Prostate gland (tissue), 2 donors: ENCODE measurements at regions not wholly inside any gene's neighbourhood (a gene's known extent, or its start where the extent isn't known, plus 50 kb on each side); places are given as distances from the start of the nearest gene placed in this dataset.

Experiments
- DNase-seq: peaks from one replicate; pipeline ENCODE4 v3.0.0-alpha.2; 2019; ENCODE audit warnings: low spot score
- H3K27ac ChIP-seq, 2 donors: fragments of 200-600 bp; sonication (generic); 2 replicates each; pipeline ENCODE4 v1.5.1; 2017 to 2019
- H3K27me3 ChIP-seq: fragments of 200-600 bp; sonication (generic); replicated peaks from 2 replicates; pipeline ENCODE4 v1.5.1; 2019; ENCODE audit not compliant: insufficient read depth
- H3K36me3 ChIP-seq, 2 donors: fragments of 200-600 bp; sonication (generic); 1 replicate in 1 of 2; 2 replicates in 1 of 2; pipeline versions ENCODE4 v1.5.1 to v1.8.1; 2017 to 2019
- H3K4me1 ChIP-seq: fragments of 200-600 bp; sonication (generic); replicated peaks from 2 replicates; pipeline ENCODE4 v1.5.1; 2019
- H3K4me3 ChIP-seq, 2 donors: fragments of 200-600 bp; sonication (generic); 2 replicates each; pipeline ENCODE4 v1.5.1; 2017 to 2019
- H3K9me3 ChIP-seq: fragments of 200-600 bp; sonication (generic); 2 replicates; pipeline ENCODE4 v1.5.1; 2017
- POLR2A ChIP-seq: fragments of 450-650 bp; IDR thresholded peaks from one replicate; pipeline ENCODE4 v1.6.1; 2016; ENCODE audit warnings: antibody characterized with exemption, mild to moderate bottlenecking
- POLR2AphosphoS5 ChIP-seq: sonication (generic); formaldehyde crosslinking; IDR thresholded peaks from one replicate; pipeline ENCODE4 v1.6.1; 2017; ENCODE audit warnings: antibody characterized with exemption
- WGBS: methylation state at CpG from one replicate; pipeline ENCODE4 v1.1.5; 2018; 5-methylcytosine and 5-hydroxymethylcytosine counted together
- intact Hi-C: fragments of 100-400 bp; cut with DNase I; formaldehyde crosslinking; loops from one replicate; pipeline ENCODE4 v1.14.2; 2022
- TF ChIP-seq, protein P1 (sequence below), 4 experiments: fragments of 200-600 bp in 2 of 4; fragments of 450-650 bp in 2 of 4; sonication (generic) in 2 of 4; IDR thresholded peaks; 1 replicate in 3 of 4; 2 replicates in 1 of 4; pipeline ENCODE4 v1.5.1; 2016 to 2019; ENCODE audit warnings: antibody characterized with exemption in 4 of 4, mild to moderate bottlenecking in 2 of 4, moderate library complexity in 2 of 4

DNA sequence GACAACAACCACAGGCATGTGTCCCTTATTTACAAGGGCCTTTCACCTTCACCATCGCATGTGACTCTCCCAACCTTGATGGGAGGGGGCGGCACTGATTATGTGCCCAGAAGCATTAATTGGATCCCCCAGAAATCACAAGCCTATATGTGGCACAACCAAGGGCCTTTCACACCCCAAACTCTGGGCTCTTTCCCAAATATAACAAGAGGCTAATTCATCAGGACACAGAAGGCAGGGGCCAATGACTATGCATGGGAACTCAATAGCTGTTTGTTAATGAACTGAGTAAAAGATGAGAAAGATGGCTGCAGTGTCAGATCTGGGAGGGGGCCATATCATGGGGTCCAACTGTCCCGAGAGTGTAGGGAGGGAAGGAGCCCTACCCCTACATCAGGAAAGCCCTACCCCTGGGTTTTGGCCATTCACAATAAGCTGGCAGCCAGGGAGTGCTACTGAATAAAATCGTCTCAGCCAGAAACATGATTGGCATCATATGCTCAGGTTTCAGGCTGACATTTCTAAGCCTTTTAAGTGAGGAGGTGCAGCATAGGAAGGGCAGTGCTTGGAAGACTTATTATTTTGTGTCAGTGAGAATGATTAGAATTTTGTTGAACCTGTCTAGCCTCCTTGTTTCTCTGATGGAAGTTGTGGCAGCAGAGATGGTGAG is 814.4 kb upstream of the AMELY start:
- Histone ChIP-seq H3K4me3 (no peak overlapping the region), H3K36me3 (no peaks in the 10 kb centered on the region), H3K27ac (no peak overlapping the region), H3K4me1 (no peaks in the 10 kb centered on the region), H3K9me3 (no peaks in the 10 kb centered on the region), H3K27me3 (no peaks in the 10 kb centered on the region)
- intact Hi-C loops = no loop called here
- 56% methylated on average over 2 of the region's 4 CpGs for WGBS
- DNase-seq = no peak
- TF ChIP-seq POLR2A (no peak), POLR2AphosphoS5 (no peak)
- TF ChIP-seq, protein P1, sequence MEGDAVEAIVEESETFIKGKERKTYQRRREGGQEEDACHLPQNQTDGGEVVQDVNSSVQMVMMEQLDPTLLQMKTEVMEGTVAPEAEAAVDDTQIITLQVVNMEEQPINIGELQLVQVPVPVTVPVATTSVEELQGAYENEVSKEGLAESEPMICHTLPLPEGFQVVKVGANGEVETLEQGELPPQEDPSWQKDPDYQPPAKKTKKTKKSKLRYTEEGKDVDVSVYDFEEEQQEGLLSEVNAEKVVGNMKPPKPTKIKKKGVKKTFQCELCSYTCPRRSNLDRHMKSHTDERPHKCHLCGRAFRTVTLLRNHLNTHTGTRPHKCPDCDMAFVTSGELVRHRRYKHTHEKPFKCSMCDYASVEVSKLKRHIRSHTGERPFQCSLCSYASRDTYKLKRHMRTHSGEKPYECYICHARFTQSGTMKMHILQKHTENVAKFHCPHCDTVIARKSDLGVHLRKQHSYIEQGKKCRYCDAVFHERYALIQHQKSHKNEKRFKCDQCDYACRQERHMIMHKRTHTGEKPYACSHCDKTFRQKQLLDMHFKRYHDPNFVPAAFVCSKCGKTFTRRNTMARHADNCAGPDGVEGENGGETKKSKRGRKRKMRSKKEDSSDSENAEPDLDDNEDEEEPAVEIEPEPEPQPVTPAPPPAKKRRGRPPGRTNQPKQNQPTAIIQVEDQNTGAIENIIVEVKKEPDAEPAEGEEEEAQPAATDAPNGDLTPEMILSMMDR (IDR thresholded peaks at IDR 0.05) = no peak

DNA sequence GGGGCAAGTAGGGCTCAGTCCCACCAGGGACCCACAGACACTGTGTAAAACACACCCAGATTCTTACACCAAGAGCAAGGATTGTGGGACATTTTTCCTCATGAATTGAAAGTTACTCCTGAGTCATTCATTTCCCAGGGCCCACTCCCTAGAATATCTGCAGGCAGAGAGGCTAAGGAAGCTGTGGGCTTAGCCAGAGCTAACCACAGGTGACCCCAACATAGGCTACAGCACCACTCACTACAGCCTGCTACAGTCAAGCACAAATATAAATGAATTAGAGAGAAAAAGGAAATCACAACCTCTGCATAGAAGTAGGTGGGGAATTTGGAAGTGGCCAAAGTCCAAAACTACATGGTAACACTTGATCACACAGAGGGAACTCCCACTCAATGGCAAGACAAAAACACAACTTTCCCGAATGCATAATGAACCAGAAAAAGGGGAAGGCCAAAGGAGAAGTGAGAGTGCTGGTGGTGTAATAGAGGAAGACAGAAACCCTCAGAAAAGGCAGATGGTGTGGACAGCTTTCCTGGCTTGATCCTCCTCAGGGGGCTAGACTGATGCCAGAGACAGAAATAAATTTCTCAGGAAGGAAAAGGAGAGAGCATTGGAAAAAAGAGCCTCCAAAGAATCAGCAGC is 812.6 kb upstream of the AMELY start:
- no peak for DNase-seq
- H3K4me3 ChIP-seq = no peak overlapping the region
- WGBS = 62% methylated on average over 1 of the region's 1 CpG
- H3K27me3 ChIP-seq = no peaks in the 10 kb centered on the region
- TF ChIP-seq, protein P1 (IDR thresholded peaks at IDR 0.05) = no peak
- TF ChIP-seq POLR2AphosphoS5 (no peak), POLR2A (no peak)
- no peak overlapping the region for H3K27ac ChIP-seq
- intact Hi-C loops = no loop called here
- H3K36me3 ChIP-seq = no peaks in the 10 kb centered on the region
- no peaks in the 10 kb centered on the region for H3K9me3 ChIP-seq
- no peaks in the 10 kb centered on the region for H3K4me1 ChIP-seq

DNA sequence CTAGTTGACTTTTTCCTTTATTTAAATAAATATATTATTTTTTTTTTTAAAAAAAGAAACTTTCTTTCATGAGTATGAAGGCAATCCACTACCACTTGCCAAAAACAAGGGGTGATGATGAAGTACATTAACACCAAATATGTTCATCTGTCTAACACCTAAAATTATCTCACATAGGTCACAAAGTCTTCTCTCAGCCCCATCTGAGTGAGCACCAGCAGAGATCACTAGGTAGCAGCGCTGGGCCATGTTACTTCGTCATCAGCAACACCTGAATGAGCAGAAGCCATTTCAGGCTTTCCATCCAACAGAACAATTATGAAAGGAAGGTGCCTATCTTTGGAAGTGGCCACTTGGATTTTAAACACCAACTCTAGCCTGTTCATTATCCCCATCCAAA is 811.6 kb upstream of the AMELY start:
- Histone ChIP-seq H3K36me3 (no peaks in the 10 kb centered on the region), H3K4me3 (no peak overlapping the region), H3K4me1 (no peaks in the 10 kb centered on the region), H3K27ac (no peak overlapping the region), H3K27me3 (no peaks in the 10 kb centered on the region), H3K9me3 (no peaks in the 10 kb centered on the region)
- intact Hi-C loops = no loop called here
- TF ChIP-seq POLR2AphosphoS5 = no peak
- TF ChIP-seq, protein P1 (IDR thresholded peaks at IDR 0.05) = no peak
- TF ChIP-seq POLR2A = no peak
- no peak for DNase-seq
- WGBS = 93% methylated on average over 2 of the region's 2 CpGs

GRCh38 chrY:7722566-7722965 is 811.0 kb upstream of the AMELY start:
- no peak for DNase-seq

GRCh38 chrY:7720974-7721373 is 809.4 kb upstream of the AMELY start:
- no peak overlapping the region for H3K4me3 ChIP-seq
- H3K9me3 ChIP-seq = no peaks in the 10 kb centered on the region
- H3K27me3 ChIP-seq = no peaks in the 10 kb centered on the region
- intact Hi-C loops = no loop called here
- WGBS = 92% methylated on average over 1 of the region's 1 CpG
- H3K4me1 ChIP-seq = no peaks in the 10 kb centered on the region
- no peak overlapping the region for H3K27ac ChIP-seq
- no peaks in the 10 kb centered on the region for H3K36me3 ChIP-seq
- TF ChIP-seq, protein P1 (IDR thresholded peaks at IDR 0.05) = no peak
- TF ChIP-seq POLR2A (no peak), POLR2AphosphoS5 (no peak)
- no peak for DNase-seq

More at GRCh38 chrY:7722566-7722965, 811.0 kb upstream of the AMELY start:
- Histone ChIP-seq H3K9me3 (no peaks in the 10 kb centered on the region), H3K27me3 (no peaks in the 10 kb centered on the region), H3K36me3 (no peaks in the 10 kb centered on the region), H3K27ac (no peak overlapping the region), H3K4me3 (no peak overlapping the region), H3K4me1 (no peaks in the 10 kb centered on the region)
- TF ChIP-seq POLR2AphosphoS5 (no peak), POLR2A (no peak)
- intact Hi-C loops = no loop called here
